ENCODE measurements at regions not wholly inside any gene's neighbourhood (a gene's known extent, or its start where the extent isn't known, plus 50 kb on each side); places are given as distances from the start of the nearest gene placed in this dataset.

- TF ChIP-seq, protein P1, sequence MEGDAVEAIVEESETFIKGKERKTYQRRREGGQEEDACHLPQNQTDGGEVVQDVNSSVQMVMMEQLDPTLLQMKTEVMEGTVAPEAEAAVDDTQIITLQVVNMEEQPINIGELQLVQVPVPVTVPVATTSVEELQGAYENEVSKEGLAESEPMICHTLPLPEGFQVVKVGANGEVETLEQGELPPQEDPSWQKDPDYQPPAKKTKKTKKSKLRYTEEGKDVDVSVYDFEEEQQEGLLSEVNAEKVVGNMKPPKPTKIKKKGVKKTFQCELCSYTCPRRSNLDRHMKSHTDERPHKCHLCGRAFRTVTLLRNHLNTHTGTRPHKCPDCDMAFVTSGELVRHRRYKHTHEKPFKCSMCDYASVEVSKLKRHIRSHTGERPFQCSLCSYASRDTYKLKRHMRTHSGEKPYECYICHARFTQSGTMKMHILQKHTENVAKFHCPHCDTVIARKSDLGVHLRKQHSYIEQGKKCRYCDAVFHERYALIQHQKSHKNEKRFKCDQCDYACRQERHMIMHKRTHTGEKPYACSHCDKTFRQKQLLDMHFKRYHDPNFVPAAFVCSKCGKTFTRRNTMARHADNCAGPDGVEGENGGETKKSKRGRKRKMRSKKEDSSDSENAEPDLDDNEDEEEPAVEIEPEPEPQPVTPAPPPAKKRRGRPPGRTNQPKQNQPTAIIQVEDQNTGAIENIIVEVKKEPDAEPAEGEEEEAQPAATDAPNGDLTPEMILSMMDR (optimal IDR thresholded peaks at IDR 0.05 in 1 of 3, IDR thresholded peaks at IDR 0.05 in 1 of 3, conservative IDR thresholded peaks at IDR 0.05 in 1 of 3; ENCODE audit: extremely low read depth in 1 of 3, insufficient read depth in 2 of 3, low read length in 3 of 3), result no peak
- TF ChIP-seq EZH2 (IDR thresholded peaks at IDR 0.05; ENCODE audit: low read length), result no peak
Observed at GRCh38 chr1:219797009-219797408, 131.3 kb downstream of the SLC30A10 start.
